ENCODE measurements at regions not wholly inside any gene's neighbourhood (a gene's known extent, or its start where the extent isn't known, plus 50 kb on each side); places are given as distances from the start of the nearest gene placed in this dataset.

- no peak for DNase-seq
These were observed 209.8 kb upstream of the RAG2 start for GRCh38 chr11:36807871-36808270.

- DNase-seq = no peak
These were observed 205.0 kb upstream of the RAG2 start for GRCh38 chr11:36803084-36803483.

- DNase-seq = no peak
These were observed 195.2 kb upstream of the RAG2 start for GRCh38 chr11:36792996-36793914.

- no peak for DNase-seq
These were observed 193.9 kb upstream of the RAG2 start for GRCh38 chr11:36791957-36792356.

- DNase-seq = no peak
These were observed 192.5 kb upstream of the RAG2 start for GRCh38 chr11:36790526-36790925.

- no peak for DNase-seq
These were observed 185.8 kb upstream of the RAG2 start for GRCh38 chr11:36783808-36784207.

GRCh38 chr11:36779791-36780190 lies 181.8 kb upstream of the RAG2 start:
- DNase-seq = no peak

GRCh38 chr11:36777311-36777710 lies 179.3 kb upstream of the RAG2 start:
- no peak for DNase-seq

- no peak for DNase-seq
These were observed 177.7 kb upstream of the RAG2 start for GRCh38 chr11:36775756-36776155.

- DNase-seq = no peak
These were observed 177.1 kb upstream of the RAG2 start for GRCh38 chr11:36775130-36775529.

- DNase-seq = no peak
These were observed 176.6 kb upstream of the RAG2 start for GRCh38 chr11:36774603-36775002.

- no peak for DNase-seq
These were observed 165.2 kb upstream of the RAG2 start for GRCh38 chr11:36763187-36763586.

- no peak for DNase-seq
These were observed 159.0 kb upstream of the RAG2 start for GRCh38 chr11:36757075-36757474.

GRCh38 chr11:36753960-36754359 lies 155.9 kb upstream of the RAG2 start:
- no peak for DNase-seq

GRCh38 chr11:36751996-36752395 lies 154.0 kb upstream of the RAG2 start:
- no peak for DNase-seq

GRCh38 chr11:36751335-36751781 lies 153.3 kb upstream of the RAG2 start:
- DNase-seq = no peak

GRCh38 chr11:36750349-36750748 lies 152.3 kb upstream of the RAG2 start:
- no peak for DNase-seq

- DNase-seq = no peak
These were observed 150.8 kb upstream of the RAG2 start for GRCh38 chr11:36748836-36749235.

GRCh38 chr11:36746886-36747710 lies 149.1 kb upstream of the RAG2 start:
- DNase-seq = peak; percentile 91

GRCh38 chr11:36744375-36745168 lies 146.5 kb upstream of the RAG2 start:
- peak; percentile 80 for DNase-seq

GRCh38 chr11:36743039-36743438 lies 145.0 kb upstream of the RAG2 start:
- DNase-seq = no peak

GRCh38 chr11:36741515-36741914 lies 143.5 kb upstream of the RAG2 start:
- no peak for DNase-seq

- no peak for DNase-seq
These were observed 140.3 kb upstream of the RAG2 start for GRCh38 chr11:36738292-36738861.

Measured in activated CD4-positive, alpha-beta T cell treated with anti-CD3 and anti-CD28 coated beads for 48 hours (primary cell).